Heart left ventricle (tissue), 13 donors: ENCODE measurements at regions not wholly inside any gene's neighbourhood (a gene's known extent, or its start where the extent isn't known, plus 50 kb on each side); places are given as distances from the start of the nearest gene placed in this dataset.
"Not testable (repeated sequence)": the region's sequence is repeated elsewhere in the genome, so short reads cannot be mapped to it uniquely, and the experiment has no call there.

Experiments used
- POLR2A ChIP-seq, 2 donors: fragments of 450-650 bp; IDR thresholded peaks; one replicate each; pipeline ENCODE4 v1.6.1; 2017; ENCODE audit warnings: antibody characterized with exemption in 2 of 2, mild to moderate bottlenecking in 2 of 2, moderate library complexity in 2 of 2
- TF ChIP-seq, protein P1 (sequence below), 12 donors: fragments of 200-600 bp; sonication (generic) in 4 of 12; IDR thresholded peaks; one replicate each; pipeline versions ENCODE4 v1.5.0 to v1.8.0; 2018 to 2022; ENCODE audit warnings: antibody characterized with exemption in 12 of 12, mild to moderate bottlenecking in 5 of 12
- donor health status: ischemic (EF 13 %, LVEDD 7.1; RV severe dilation, severe dysfunction).
- donor health status: DM: no; HTN: yes; CAD: no.
- donor health status: DM: no; HTN: no; CAD: no.
- donor health status: ischemic (EF 25% LVEDD 6.9; RV normal size, moderate dysfunction).
- donor health status: ischemic (EF 25% LVEDD 5.7; RV mildly dilated, moderate dysfunction).
- donor health status: ischemic (EF 35%, LVEDD 5.7; RV mildly dilated, moderate dysfunction).
- donor health status: nonischemic (EF 11% LVEDD 7.7; RV severe dilation, severe dysfunction).
- donor health status: DM: yes; HTN: yes; CAD: no.
- donor health status: PGD.
- donor health status: ischemic (EF 29% LVEDD 5.4; RV normal size, mild dysfunction).
- donor health status: nonischemic (EF 23%, LVEDD 6.1; RV moderate dilation, normal function).

DNA sequence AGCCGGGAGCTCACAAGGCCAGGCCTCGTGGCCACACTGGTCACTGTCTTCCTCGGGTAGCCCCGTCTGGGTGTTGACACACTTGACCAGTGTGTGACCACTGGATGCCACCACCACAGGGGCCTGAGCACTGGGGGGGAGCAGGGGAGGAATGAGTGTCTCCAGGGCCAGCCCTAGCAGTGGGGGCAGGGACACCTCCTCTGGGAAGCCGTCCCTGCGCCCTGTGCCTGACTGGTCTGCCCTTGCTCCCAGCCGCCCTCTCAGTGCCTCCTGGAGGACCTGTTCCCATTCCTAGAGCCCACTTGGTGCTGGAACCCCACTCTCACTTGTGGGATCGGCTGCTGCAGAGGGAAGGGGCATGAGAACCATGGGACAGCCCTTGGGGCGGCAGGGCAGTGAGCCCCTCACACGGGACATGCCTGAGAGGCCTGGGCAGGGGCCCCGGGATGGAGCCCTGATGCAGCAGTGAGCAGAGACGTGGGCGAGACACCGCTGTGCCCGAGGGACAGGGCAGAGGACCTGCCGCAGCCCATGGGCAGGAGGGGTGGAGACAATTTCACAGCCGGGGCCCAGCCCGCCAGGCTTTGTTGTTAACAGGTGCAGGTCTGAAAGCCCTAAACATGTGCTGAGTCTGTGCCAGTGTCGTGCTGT lies 121.7 kb upstream of the AKAP13 start:
- TF ChIP-seq, protein P1, sequence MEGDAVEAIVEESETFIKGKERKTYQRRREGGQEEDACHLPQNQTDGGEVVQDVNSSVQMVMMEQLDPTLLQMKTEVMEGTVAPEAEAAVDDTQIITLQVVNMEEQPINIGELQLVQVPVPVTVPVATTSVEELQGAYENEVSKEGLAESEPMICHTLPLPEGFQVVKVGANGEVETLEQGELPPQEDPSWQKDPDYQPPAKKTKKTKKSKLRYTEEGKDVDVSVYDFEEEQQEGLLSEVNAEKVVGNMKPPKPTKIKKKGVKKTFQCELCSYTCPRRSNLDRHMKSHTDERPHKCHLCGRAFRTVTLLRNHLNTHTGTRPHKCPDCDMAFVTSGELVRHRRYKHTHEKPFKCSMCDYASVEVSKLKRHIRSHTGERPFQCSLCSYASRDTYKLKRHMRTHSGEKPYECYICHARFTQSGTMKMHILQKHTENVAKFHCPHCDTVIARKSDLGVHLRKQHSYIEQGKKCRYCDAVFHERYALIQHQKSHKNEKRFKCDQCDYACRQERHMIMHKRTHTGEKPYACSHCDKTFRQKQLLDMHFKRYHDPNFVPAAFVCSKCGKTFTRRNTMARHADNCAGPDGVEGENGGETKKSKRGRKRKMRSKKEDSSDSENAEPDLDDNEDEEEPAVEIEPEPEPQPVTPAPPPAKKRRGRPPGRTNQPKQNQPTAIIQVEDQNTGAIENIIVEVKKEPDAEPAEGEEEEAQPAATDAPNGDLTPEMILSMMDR (IDR thresholded peaks at IDR 0.05) = not testable (repeated sequence)
- not testable (repeated sequence) for TF ChIP-seq POLR2A (IDR thresholded peaks at IDR 0.05)
